DND-41 (cell line): ENCODE measurements at regions not wholly inside any gene's neighbourhood (a gene's known extent, or its start where the extent isn't known, plus 50 kb on each side); places are given as distances from the start of the nearest gene placed in this dataset.

Experiments used
- CTCF ChIP-seq: IDR thresholded peaks from 2 replicates; pipeline ENCODE4 v1.5.1; 2012; ENCODE audit warnings: borderline replicate concordance, low read length, moderate library complexity, mild to moderate bottlenecking; ENCODE audit not compliant: poor library complexity, severe bottlenecking; ENCODE audit errors: extremely low read depth
- EZH2 ChIP-seq: IDR thresholded peaks from 3 replicates; pipeline ENCODE4 v1.6.1; 2012; ENCODE audit warnings: borderline replicate concordance, low read depth, mild to moderate bottlenecking, moderate library complexity, low read length, inconsistent platforms; ENCODE audit not compliant: severe bottlenecking

GRCh38 chr15:38746211-38746610, 181.6 kb upstream of the RASGRP1 start:
- TF ChIP-seq CTCF (no peak), EZH2 (no peak)
